ENCODE measurements at regions not wholly inside any gene's neighbourhood (a gene's known extent, or its start where the extent isn't known, plus 50 kb on each side); places are given as distances from the start of the nearest gene placed in this dataset.

- DNase-seq, result no peak
Observed at GRCh38 chr4:102411408-102411807, 66.1 kb upstream of the SLC39A8 start.

DNA sequence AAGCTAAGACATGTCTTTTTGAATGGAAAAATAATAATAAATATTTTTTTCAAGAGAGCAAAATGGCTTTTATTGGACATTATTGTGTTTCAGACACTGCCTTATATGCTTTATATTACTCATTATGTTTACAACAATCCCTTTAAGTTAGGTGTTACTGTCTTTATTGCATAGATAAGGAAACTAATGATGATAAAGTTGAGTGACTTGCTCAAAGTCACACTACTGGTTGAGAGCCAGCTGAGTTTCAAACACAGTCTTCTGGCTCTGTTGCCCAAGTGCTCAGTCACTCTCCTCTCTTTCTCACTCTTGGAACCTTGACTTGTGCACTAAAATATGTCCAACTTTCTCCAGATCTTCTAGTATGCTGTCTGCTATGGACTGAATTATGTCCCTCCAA lies 71.5 kb upstream of the SLC39A8 start:
- ChIA-PET CTCF (no interaction called here), POLR2A (no interaction called here)
- H3K4me3 ChIP-seq (ENCODE audit: low read depth in 2 of 2, low read length in 1 of 2), result no peak overlapping the region
- no peak overlapping the region for H3K9ac ChIP-seq
- H3K27me3 ChIP-seq (ENCODE audit: insufficient read depth), result no peaks in the 10 kb centered on the region
- H3K4me1 ChIP-seq (ENCODE audit: control insufficient read depth in 1 of 2, insufficient read depth in 2 of 2, low read depth in 1 of 2, low read length in 1 of 2), result peaks cover 0 to 7% of the 10 kb centered on the region in 2 experiments; a peak in 1 of 4 replicates
- TF ChIP-seq, protein P1, sequence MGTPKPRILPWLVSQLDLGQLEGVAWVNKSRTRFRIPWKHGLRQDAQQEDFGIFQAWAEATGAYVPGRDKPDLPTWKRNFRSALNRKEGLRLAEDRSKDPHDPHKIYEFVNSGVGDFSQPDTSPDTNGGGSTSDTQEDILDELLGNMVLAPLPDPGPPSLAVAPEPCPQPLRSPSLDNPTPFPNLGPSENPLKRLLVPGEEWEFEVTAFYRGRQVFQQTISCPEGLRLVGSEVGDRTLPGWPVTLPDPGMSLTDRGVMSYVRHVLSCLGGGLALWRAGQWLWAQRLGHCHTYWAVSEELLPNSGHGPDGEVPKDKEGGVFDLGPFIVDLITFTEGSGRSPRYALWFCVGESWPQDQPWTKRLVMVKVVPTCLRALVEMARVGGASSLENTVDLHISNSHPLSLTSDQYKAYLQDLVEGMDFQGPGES (IDR thresholded peaks at IDR 0.05; ENCODE audit: low read depth, low read length), result no peak
- no peak for TF ChIP-seq ELF1 (IDR thresholded peaks at IDR 0.05)
- H4K20me1 ChIP-seq (ENCODE audit: insufficient read depth), result no peaks in the 10 kb centered on the region
- no peak overlapping the region for H3K4me2 ChIP-seq
- no peak overlapping the region for H3K27ac ChIP-seq (ENCODE audit: low read depth in 2 of 2, low read length in 1 of 2)
- no peaks in the 10 kb centered on the region for H3K9me3 ChIP-seq
- no peaks in the 10 kb centered on the region for H3K79me2 ChIP-seq (ENCODE audit: insufficient read depth)
- H2AFZ ChIP-seq (ENCODE audit: low read depth), result no peak overlapping the region
- no peaks in the 10 kb centered on the region for H3K36me3 ChIP-seq (replicated peaks in 1 of 2; ENCODE audit: control insufficient read depth in 1 of 2, insufficient read depth in 2 of 2, low read length in 1 of 2)
- H3K9me2 ChIP-seq, result no peaks in the 10 kb centered on the region
- H3F3A ChIP-seq (replicated peaks; ENCODE audit: insufficient read depth), result no peaks in the 10 kb centered on the region
- DNase-seq, result no peak

More at GRCh38 chr4:102411408-102411807, 66.1 kb upstream of the SLC39A8 start:
- Histone ChIP-seq H3K4me1 (ENCODE audit: control insufficient read depth in 1 of 2, insufficient read depth in 2 of 2, low read depth in 1 of 2, low read length in 1 of 2) (no peaks in the 10 kb centered on the region), H3K4me2 (no peak overlapping the region), H3K27me3 (ENCODE audit: insufficient read depth) (no peaks in the 10 kb centered on the region), H3K27ac (ENCODE audit: low read depth in 2 of 2, low read length in 1 of 2) (no peak overlapping the region), H3K9me2 (no peaks in the 10 kb centered on the region), H3K9me3 (no peaks in the 10 kb centered on the region), H3F3A (replicated peaks; ENCODE audit: insufficient read depth) (peaks cover 3% of the 10 kb centered on the region), H2AFZ (ENCODE audit: low read depth) (no peak overlapping the region), H3K36me3 (replicated peaks in 1 of 2; ENCODE audit: control insufficient read depth in 1 of 2, insufficient read depth in 2 of 2, low read length in 1 of 2) (no peaks in the 10 kb centered on the region), H3K4me3 (ENCODE audit: low read depth in 2 of 2, low read length in 1 of 2) (no peak overlapping the region), H3K9ac (no peak overlapping the region), H3K79me2 (ENCODE audit: insufficient read depth) (no peaks in the 10 kb centered on the region), H4K20me1 (ENCODE audit: insufficient read depth) (no peaks in the 10 kb centered on the region)
- no peak for TF ChIP-seq YY1 (IDR thresholded peaks at IDR 0.05; ENCODE audit: low read depth)
- TF ChIP-seq TCF12 (IDR thresholded peaks at IDR 0.05), result no peak
- TF ChIP-seq ZBTB33 (IDR thresholded peaks at IDR 0.05; ENCODE audit: borderline replicate concordance, low read depth), result no peak
- no peak for TF ChIP-seq ELF1 (IDR thresholded peaks at IDR 0.05)
- TF ChIP-seq, protein P2, sequence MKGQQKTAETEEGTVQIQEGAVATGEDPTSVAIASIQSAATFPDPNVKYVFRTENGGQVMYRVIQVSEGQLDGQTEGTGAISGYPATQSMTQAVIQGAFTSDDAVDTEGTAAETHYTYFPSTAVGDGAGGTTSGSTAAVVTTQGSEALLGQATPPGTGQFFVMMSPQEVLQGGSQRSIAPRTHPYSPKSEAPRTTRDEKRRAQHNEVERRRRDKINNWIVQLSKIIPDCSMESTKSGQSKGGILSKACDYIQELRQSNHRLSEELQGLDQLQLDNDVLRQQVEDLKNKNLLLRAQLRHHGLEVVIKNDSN (IDR thresholded peaks at IDR 0.05; ENCODE audit: borderline replicate concordance, low read depth), result no peak
- TF ChIP-seq TEAD4 (IDR thresholded peaks at IDR 0.05; ENCODE audit: borderline replicate concordance, insufficient read depth), result no peak
- TF ChIP-seq CHD2 (IDR thresholded peaks at IDR 0.05; ENCODE audit: low read length, partially characterized antibody), result no peak
- no peak for TF ChIP-seq FOXM1 (IDR thresholded peaks at IDR 0.05; ENCODE audit: low read depth)
- no peak for TF ChIP-seq JUND (IDR thresholded peaks at IDR 0.05)
- no peak for TF ChIP-seq FOXJ3 (CRISPR knock-in tag; IDR thresholded peaks at IDR 0.05)
- ChIA-PET CTCF (interaction anchor here (1.5 kb wide), 1 partner anchor 680 kb away, joined by 3 read pairs; no protein-coding TSS in a partner anchor), POLR2A (no interaction called here)
- 82% methylated on average over 1 of the region's 1 CpG for WGBS (ENCODE audit: low lambda C conversion rate)

Data from SK-N-SH (cell line).